Osteoblast (primary cell): ENCODE measurements at regions not wholly inside any gene's neighbourhood (a gene's known extent, or its start where the extent isn't known, plus 50 kb on each side); places are given as distances from the start of the nearest gene placed in this dataset.
A peak's percentile ranks its signal among the peaks of the same experiment; 100 is the strongest.

Experiments
- DNase-seq: peaks from one replicate; pipeline ENCODE4 v3.0.0; 2011; ENCODE audit warnings: low spot score, mixed read lengths; ENCODE audit not compliant: insufficient read length; ENCODE audit errors: missing footprints
- H2AFZ ChIP-seq: 2 replicates; pipeline ENCODE4 v1.6.0; 2011; ENCODE audit warnings: mild to moderate bottlenecking, low read length
- H3K27ac ChIP-seq: 2 replicates; pipeline ENCODE4 v1.5.1; 2011; ENCODE audit warnings: mild to moderate bottlenecking, low read depth, low read length, moderate library complexity
- H3K27me3 ChIP-seq: 2 replicates; pipeline ENCODE4 v1.6.0; 2012; ENCODE audit warnings: mild to moderate bottlenecking, control low read depth, inconsistent platforms, low read length, moderate library complexity; ENCODE audit not compliant: insufficient read depth
- H3K36me3 ChIP-seq: 2 replicates; pipeline ENCODE4 v1.5.1; 2011; ENCODE audit warnings: mild to moderate bottlenecking, low read length, control low read depth, moderate library complexity; ENCODE audit not compliant: insufficient read depth
- H3K4me1 ChIP-seq: 2 replicates; pipeline ENCODE4 v1.5.1; 2011; ENCODE audit warnings: mild to moderate bottlenecking, low read length, control low read depth, moderate library complexity; ENCODE audit not compliant: insufficient read depth
- H3K4me2 ChIP-seq: 2 replicates; pipeline ENCODE4 v1.6.0; 2011; ENCODE audit warnings: mild to moderate bottlenecking, low read length; ENCODE audit not compliant: insufficient read depth
- H3K4me3 ChIP-seq: fragments of 200-600 bp; sonication (generic); 3 replicates; pipeline ENCODE4 v1.5.1; 2012; ENCODE audit warnings: mild to moderate bottlenecking, low read length, inconsistent platforms; ENCODE audit not compliant: insufficient read depth
- H3K79me2 ChIP-seq: 2 replicates; pipeline ENCODE4 v1.6.0; 2012; ENCODE audit warnings: mild to moderate bottlenecking, low read length, control low read depth, inconsistent platforms; ENCODE audit not compliant: insufficient read depth
- H3K9me3 ChIP-seq: 2 replicates; pipeline ENCODE4 v1.5.1; 2011; ENCODE audit warnings: low read depth, low read length, control low read depth
- H4K20me1 ChIP-seq: 2 replicates; pipeline ENCODE4 v1.6.0; 2012; ENCODE audit warnings: mild to moderate bottlenecking, low read length, control low read depth; ENCODE audit not compliant: insufficient read depth
- TF ChIP-seq, protein P1 (sequence below): IDR thresholded peaks from 2 replicates; pipeline ENCODE4 v1.5.1; 2011; ENCODE audit warnings: mild to moderate bottlenecking, low read depth, low read length, moderate library complexity; ENCODE audit errors: extremely low read depth

DNA sequence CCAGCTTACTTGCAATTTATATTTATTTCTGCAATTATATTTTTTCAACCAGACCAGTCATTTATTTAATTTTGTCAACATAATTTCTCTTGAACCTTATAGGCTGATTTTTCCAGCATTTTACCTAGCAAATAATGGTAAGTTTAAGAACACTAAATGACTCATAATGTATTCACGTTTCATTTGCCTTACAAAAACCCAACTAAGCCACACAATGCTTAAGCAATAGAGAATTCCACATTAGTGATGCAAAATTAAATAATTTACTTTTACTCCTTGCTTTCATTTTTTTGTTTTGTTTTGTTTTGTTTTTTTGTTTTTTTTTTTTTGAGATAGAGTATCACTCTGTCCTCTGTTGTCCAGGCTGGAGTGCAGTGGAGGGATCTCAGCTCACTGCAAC is 110.4 kb upstream of the VRK2 start:
- Histone ChIP-seq H3K27ac (no peak overlapping the region), H3K4me1 (no peaks in the 10 kb centered on the region)
- DNase-seq, result no peak

DNA sequence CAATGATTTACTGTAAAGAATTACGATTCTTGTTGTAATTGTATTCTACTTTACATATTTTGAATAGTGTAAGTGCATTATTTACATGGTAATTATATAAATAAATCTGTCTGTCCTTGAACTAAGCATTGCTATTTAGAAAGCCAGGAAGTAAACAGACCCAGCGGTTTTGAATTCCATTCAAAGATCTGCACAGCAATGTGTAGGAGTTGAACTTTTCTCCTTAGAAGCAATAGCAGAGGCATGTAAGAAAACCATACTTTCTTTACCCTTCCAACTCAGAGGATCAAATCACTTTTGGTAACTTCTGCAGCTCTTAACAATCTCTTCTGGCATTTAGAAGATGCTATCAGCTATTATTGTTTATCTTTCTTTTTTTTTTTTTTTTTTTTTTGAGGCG is 109.2 kb upstream of the VRK2 start:
- no peak for DNase-seq
- Histone ChIP-seq H3K4me3 (no peak overlapping the region), H3K4me2 (no peak overlapping the region), H2AFZ (no peak overlapping the region), H3K9me3 (peaks cover 6% of the 10 kb centered on the region), H3K27ac (no peak overlapping the region), H3K36me3 (no peaks in the 10 kb centered on the region), H3K4me1 (no peaks in the 10 kb centered on the region), H3K27me3 (no peaks in the 10 kb centered on the region), H3K79me2 (no peaks in the 10 kb centered on the region), H4K20me1 (no peaks in the 10 kb centered on the region)
- TF ChIP-seq, protein P1, sequence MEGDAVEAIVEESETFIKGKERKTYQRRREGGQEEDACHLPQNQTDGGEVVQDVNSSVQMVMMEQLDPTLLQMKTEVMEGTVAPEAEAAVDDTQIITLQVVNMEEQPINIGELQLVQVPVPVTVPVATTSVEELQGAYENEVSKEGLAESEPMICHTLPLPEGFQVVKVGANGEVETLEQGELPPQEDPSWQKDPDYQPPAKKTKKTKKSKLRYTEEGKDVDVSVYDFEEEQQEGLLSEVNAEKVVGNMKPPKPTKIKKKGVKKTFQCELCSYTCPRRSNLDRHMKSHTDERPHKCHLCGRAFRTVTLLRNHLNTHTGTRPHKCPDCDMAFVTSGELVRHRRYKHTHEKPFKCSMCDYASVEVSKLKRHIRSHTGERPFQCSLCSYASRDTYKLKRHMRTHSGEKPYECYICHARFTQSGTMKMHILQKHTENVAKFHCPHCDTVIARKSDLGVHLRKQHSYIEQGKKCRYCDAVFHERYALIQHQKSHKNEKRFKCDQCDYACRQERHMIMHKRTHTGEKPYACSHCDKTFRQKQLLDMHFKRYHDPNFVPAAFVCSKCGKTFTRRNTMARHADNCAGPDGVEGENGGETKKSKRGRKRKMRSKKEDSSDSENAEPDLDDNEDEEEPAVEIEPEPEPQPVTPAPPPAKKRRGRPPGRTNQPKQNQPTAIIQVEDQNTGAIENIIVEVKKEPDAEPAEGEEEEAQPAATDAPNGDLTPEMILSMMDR, result no peak

More for the DNA sequence above, 110.4 kb upstream of the VRK2 start:
- TF ChIP-seq, protein P1, result no peak
- H3K79me2 ChIP-seq, result no peaks in the 10 kb centered on the region
- no peaks in the 10 kb centered on the region for H3K36me3 ChIP-seq
- no peak overlapping the region for H2AFZ ChIP-seq
- H3K4me3 ChIP-seq, result no peak overlapping the region
- H3K27me3 ChIP-seq, result no peaks in the 10 kb centered on the region
- peaks cover 6% of the 10 kb centered on the region for H3K9me3 ChIP-seq
- H3K4me2 ChIP-seq, result no peak overlapping the region
- no peaks in the 10 kb centered on the region for H4K20me1 ChIP-seq

DNA sequence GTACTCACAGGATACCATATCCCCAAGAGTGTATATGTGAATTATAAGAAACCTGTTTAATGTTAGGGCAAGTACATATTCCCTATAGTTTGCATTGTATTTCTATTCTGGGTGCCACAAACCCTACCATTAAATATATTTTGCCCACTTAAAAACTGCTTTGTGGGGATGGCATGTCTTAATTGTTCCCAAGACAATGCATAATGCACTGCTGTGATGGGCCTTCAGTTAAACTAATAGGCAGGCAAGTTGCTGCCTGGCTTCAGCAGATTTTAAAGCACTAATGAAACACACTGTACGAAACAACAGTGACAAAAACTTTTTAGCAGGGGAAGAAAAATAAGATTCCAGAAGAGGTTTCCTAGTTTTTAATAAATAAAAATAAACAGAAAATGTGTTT is 104.8 kb upstream of the VRK2 start:
- Histone ChIP-seq H3K4me2 (no peak overlapping the region), H4K20me1 (no peaks in the 10 kb centered on the region), H3K27me3 (no peaks in the 10 kb centered on the region), H3K9me3 (no peaks in the 10 kb centered on the region), H3K36me3 (no peaks in the 10 kb centered on the region), H3K79me2 (no peaks in the 10 kb centered on the region), H3K4me1 (no peaks in the 10 kb centered on the region), H2AFZ (no peak overlapping the region), H3K27ac (no peak overlapping the region), H3K4me3 (no peak overlapping the region)
- DNase-seq, result no peak
- TF ChIP-seq, protein P1, result no peak

DNA sequence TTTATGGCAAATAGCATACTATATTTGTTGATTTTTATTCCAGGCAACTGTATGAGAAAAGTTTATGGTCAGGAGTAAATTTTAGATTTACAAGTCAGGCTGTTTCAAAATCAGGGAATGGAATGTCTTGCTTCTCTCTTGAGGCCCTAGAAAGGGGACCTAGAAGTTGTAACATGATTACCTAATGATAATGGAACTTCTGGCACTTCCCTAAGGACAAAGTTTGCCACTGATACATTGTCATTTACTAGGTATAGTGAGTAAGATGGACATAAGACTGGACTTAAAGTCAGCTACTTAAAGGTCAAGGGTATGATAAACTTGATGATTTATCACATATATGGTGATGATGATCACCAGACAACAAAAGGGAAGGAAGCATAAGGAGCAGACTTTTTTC is 103.3 kb upstream of the VRK2 start:
- no peaks in the 10 kb centered on the region for H3K27me3 ChIP-seq
- no peak overlapping the region for H2AFZ ChIP-seq
- no peak overlapping the region for H3K27ac ChIP-seq
- H3K36me3 ChIP-seq, result no peaks in the 10 kb centered on the region
- no peaks in the 10 kb centered on the region for H3K4me1 ChIP-seq
- H3K4me3 ChIP-seq, result no peak overlapping the region
- H3K79me2 ChIP-seq, result no peaks in the 10 kb centered on the region
- no peaks in the 10 kb centered on the region for H3K9me3 ChIP-seq
- no peaks in the 10 kb centered on the region for H4K20me1 ChIP-seq
- TF ChIP-seq, protein P1, result no peak
- no peak overlapping the region for H3K4me2 ChIP-seq
- DNase-seq, result peak; percentile 22
